ENCODE measurements at regions not wholly inside any gene's neighbourhood (a gene's known extent, or its start where the extent isn't known, plus 50 kb on each side); places are given as distances from the start of the nearest gene placed in this dataset.
A peak's percentile ranks its signal among the peaks of the same experiment; 100 is the strongest.
"Not testable (repeated sequence)": the region's sequence is repeated elsewhere in the genome, so short reads cannot be mapped to it uniquely, and the experiment has no call there.

GRCh38 chr5:96528826-96529474, 95.9 kb upstream of the PCSK1 start:
- no peak for DNase-seq (ENCODE audit: low read depth)

- DNase-seq (ENCODE audit: low read depth): no peak
Observed at GRCh38 chr5:96529559-96529958, 96.5 kb upstream of the PCSK1 start.

GRCh38 chr5:96530901-96531300, 97.9 kb upstream of the PCSK1 start:
- DNase-seq (ENCODE audit: low read depth): no peak

- DNase-seq (ENCODE audit: low read depth): no peak
Observed at GRCh38 chr5:96533371-96533770, 100.3 kb upstream of the PCSK1 start.

GRCh38 chr5:96537386-96537785, 104.3 kb upstream of the PCSK1 start:
- DNase-seq (ENCODE audit: low read depth): peak; percentile 4

- DNase-seq (ENCODE audit: low read depth): no peak
Observed at GRCh38 chr5:96538808-96539250, 105.8 kb upstream of the PCSK1 start.

- DNase-seq (ENCODE audit: low read depth): no peak
Observed at GRCh38 chr5:96546120-96546519, 113.1 kb upstream of the PCSK1 start.

GRCh38 chr5:96547486-96547885, 114.4 kb upstream of the PCSK1 start:
- DNase-seq (ENCODE audit: low read depth): no peak

GRCh38 chr5:96548905-96549304, 113.3 kb upstream of the CAST start:
- DNase-seq (ENCODE audit: low read depth): no peak

- DNase-seq (ENCODE audit: low read depth): not testable (repeated sequence)
Observed at GRCh38 chr5:96560857-96561256, 101.3 kb upstream of the CAST start.

GRCh38 chr5:96562614-96563013, 99.6 kb upstream of the CAST start:
- DNase-seq (ENCODE audit: low read depth): no peak

GRCh38 chr5:96563816-96564215, 98.4 kb upstream of the CAST start:
- DNase-seq (ENCODE audit: low read depth): no peak

- no peak for DNase-seq (ENCODE audit: low read depth)
Observed at GRCh38 chr5:96565582-96566265, 96.5 kb upstream of the CAST start.

GRCh38 chr5:96566833-96567587, 95.2 kb upstream of the CAST start:
- no peak for DNase-seq (ENCODE audit: low read depth)

- DNase-seq (ENCODE audit: low read depth): no peak
Observed at GRCh38 chr5:96569332-96569731, 92.8 kb upstream of the CAST start.

- no peak for DNase-seq (ENCODE audit: low read depth)
Observed at GRCh38 chr5:96569770-96570169, 92.4 kb upstream of the CAST start.

- no peak for DNase-seq (ENCODE audit: low read depth)
Observed at GRCh38 chr5:96572864-96573512, 89.2 kb upstream of the CAST start.

GRCh38 chr5:96573513-96573894, 88.7 kb upstream of the CAST start:
- DNase-seq (ENCODE audit: low read depth): no peak

- DNase-seq (ENCODE audit: low read depth): no peak
Observed at GRCh38 chr5:96576876-96577275, 85.3 kb upstream of the CAST start.

GRCh38 chr5:96577909-96578308, 84.3 kb upstream of the CAST start:
- DNase-seq (ENCODE audit: low read depth): no peak

GRCh38 chr5:96579711-96580110, 82.5 kb upstream of the CAST start:
- DNase-seq (ENCODE audit: low read depth): no peak

- no peak for DNase-seq (ENCODE audit: low read depth)
Observed at GRCh38 chr5:96582343-96582742, 79.8 kb upstream of the CAST start.

GRCh38 chr5:96584712-96585111, 77.5 kb upstream of the CAST start:
- DNase-seq (ENCODE audit: low read depth): no peak
